GM12892 (cell line): ENCODE measurements at regions not wholly inside any gene's neighbourhood (a gene's known extent, or its start where the extent isn't known, plus 50 kb on each side); places are given as distances from the start of the nearest gene placed in this dataset.

ENCODE experiments used
- POLR2A ChIP-seq: IDR thresholded peaks from 2 replicates; pipeline ENCODE4 v1.6.1; 2011; ENCODE audit warnings: low read depth, low read length, control low read depth
- POLR2AphosphoS5 ChIP-seq: IDR thresholded peaks from 2 replicates; pipeline ENCODE4 v1.6.1; 2011; ENCODE audit warnings: low read depth, low read length, control low read depth

- TF ChIP-seq POLR2A (peak; percentile 61; the same call in 1 of the 2 replicates), POLR2AphosphoS5 (0 out of 2 replicates have a peak, but pooled peaks have one; percentile 41)
Observed at GRCh38 chr11:123302751-123303195, 107.7 kb upstream of the CLMP start.
